CD4-positive, alpha-beta T cell treated with Interleukin-2 at 100 ng/mL for 4 hours (primary cell): ENCODE measurements at regions not wholly inside any gene's neighbourhood (a gene's known extent, or its start where the extent isn't known, plus 50 kb on each side); places are given as distances from the start of the nearest gene placed in this dataset.
"Not testable (repeated sequence)": the region's sequence is repeated elsewhere in the genome, so short reads cannot be mapped to it uniquely, and the experiment has no call there.

Source experiments
- DNase-seq: peaks from one replicate; pipeline ENCODE4 v3.0.0-alpha.2; 2020; ENCODE audit warnings: low spot score

GRCh38 chr21:15278279-15278678, 213.5 kb upstream of the NRIP1 start:
- no peak for DNase-seq

GRCh38 chr21:15278851-15279250, 214.1 kb upstream of the NRIP1 start:
- no peak for DNase-seq

GRCh38 chr21:15279482-15279881, 214.7 kb upstream of the NRIP1 start:
- DNase-seq: no peak

GRCh38 chr21:15281714-15282113, 216.9 kb upstream of the NRIP1 start:
- DNase-seq: no peak

- no peak for DNase-seq
Measured at GRCh38 chr21:15282665-15283064, 217.9 kb upstream of the NRIP1 start.

- DNase-seq: no peak
Measured at GRCh38 chr21:15283138-15283537, 218.3 kb upstream of the NRIP1 start.

GRCh38 chr21:15283789-15284188, 219.0 kb upstream of the NRIP1 start:
- DNase-seq: no peak

GRCh38 chr21:15285556-15285955, 220.8 kb upstream of the NRIP1 start:
- DNase-seq: no peak

GRCh38 chr21:15289246-15289645, 224.4 kb upstream of the NRIP1 start:
- no peak for DNase-seq

GRCh38 chr21:15289896-15290841, 225.4 kb upstream of the NRIP1 start:
- DNase-seq: no peak

GRCh38 chr21:15291621-15292266, 226.9 kb upstream of the NRIP1 start:
- DNase-seq: no peak

GRCh38 chr21:15293240-15293639, 228.4 kb upstream of the NRIP1 start:
- no peak for DNase-seq

- no peak for DNase-seq
Measured at GRCh38 chr21:15295875-15296274, 231.1 kb upstream of the NRIP1 start.

- DNase-seq: no peak
Measured at GRCh38 chr21:15297824-15298223, 233.0 kb upstream of the NRIP1 start.

- DNase-seq: no peak
Measured at GRCh38 chr21:15298306-15298705, 233.5 kb upstream of the NRIP1 start.

GRCh38 chr21:15298755-15299154, 234.0 kb upstream of the NRIP1 start:
- not testable (repeated sequence) for DNase-seq

- no peak for DNase-seq
Measured at GRCh38 chr21:15300131-15300530, 235.3 kb upstream of the NRIP1 start.

GRCh38 chr21:15301014-15301413, 236.2 kb upstream of the NRIP1 start:
- DNase-seq: no peak

- DNase-seq: no peak
Measured at GRCh38 chr21:15301736-15302135, 236.9 kb upstream of the NRIP1 start.

- DNase-seq: no peak
Measured at GRCh38 chr21:15306271-15306670, 241.5 kb upstream of the NRIP1 start.

- no peak for DNase-seq
Measured at GRCh38 chr21:15308333-15308732, 243.5 kb upstream of the NRIP1 start.

GRCh38 chr21:15309022-15309590, 244.3 kb upstream of the NRIP1 start:
- no peak for DNase-seq

GRCh38 chr21:15309721-15310120, 244.9 kb upstream of the NRIP1 start:
- DNase-seq: no peak
